Gastroesophageal sphincter (tissue), 3 donors: ENCODE measurements at regions not wholly inside any gene's neighbourhood (a gene's known extent, or its start where the extent isn't known, plus 50 kb on each side); places are given as distances from the start of the nearest gene placed in this dataset.

Source experiments
- EP300 ChIP-seq: sonication (generic); formaldehyde crosslinking; IDR thresholded peaks from one replicate; pipeline ENCODE4 v1.6.1; 2017; ENCODE audit warnings: antibody characterized with exemption, mild to moderate bottlenecking
- POLR2A ChIP-seq, 2 donors: fragments of 450-650 bp; IDR thresholded peaks; one replicate each; pipeline ENCODE4 v1.6.1; 2017; ENCODE audit warnings: antibody characterized with exemption in 2 of 2, mild to moderate bottlenecking in 2 of 2, moderate library complexity in 1 of 2
- POLR2AphosphoS5 ChIP-seq: sonication (generic); formaldehyde crosslinking; IDR thresholded peaks from one replicate; pipeline ENCODE4 v1.6.1; 2017; ENCODE audit warnings: antibody characterized with exemption
- TF ChIP-seq, protein P1 (sequence below), 4 experiments: fragments of 200-600 bp in 2 of 4; fragments of 450-650 bp in 2 of 4; sonication (generic) in 1 of 4; IDR thresholded peaks; one replicate each; pipeline ENCODE4 v1.5.1; 2017 to 2019; ENCODE audit warnings: antibody characterized with exemption in 4 of 4, mild to moderate bottlenecking in 2 of 4, moderate library complexity in 2 of 4

DNA sequence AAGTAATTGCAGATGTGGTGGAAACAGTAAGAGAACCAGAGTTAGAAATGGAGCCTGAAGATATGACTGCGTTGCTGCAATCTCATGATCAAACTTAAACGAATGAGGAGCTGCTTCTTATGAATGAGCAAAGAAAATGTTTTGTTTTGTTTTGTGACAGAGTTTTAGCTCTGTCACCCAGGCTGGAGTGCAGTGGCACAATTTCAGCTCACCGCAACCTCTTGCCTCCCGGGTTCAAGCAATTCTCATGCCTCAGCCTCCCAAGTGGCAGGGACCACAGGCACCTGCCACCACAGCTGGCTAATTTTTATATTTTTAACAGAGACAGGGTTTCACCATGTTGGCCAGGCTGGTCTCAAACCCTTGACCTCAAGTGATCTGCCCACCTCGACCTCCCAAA lies 53.3 kb upstream of the NFASC start:
- TF ChIP-seq, protein P1, sequence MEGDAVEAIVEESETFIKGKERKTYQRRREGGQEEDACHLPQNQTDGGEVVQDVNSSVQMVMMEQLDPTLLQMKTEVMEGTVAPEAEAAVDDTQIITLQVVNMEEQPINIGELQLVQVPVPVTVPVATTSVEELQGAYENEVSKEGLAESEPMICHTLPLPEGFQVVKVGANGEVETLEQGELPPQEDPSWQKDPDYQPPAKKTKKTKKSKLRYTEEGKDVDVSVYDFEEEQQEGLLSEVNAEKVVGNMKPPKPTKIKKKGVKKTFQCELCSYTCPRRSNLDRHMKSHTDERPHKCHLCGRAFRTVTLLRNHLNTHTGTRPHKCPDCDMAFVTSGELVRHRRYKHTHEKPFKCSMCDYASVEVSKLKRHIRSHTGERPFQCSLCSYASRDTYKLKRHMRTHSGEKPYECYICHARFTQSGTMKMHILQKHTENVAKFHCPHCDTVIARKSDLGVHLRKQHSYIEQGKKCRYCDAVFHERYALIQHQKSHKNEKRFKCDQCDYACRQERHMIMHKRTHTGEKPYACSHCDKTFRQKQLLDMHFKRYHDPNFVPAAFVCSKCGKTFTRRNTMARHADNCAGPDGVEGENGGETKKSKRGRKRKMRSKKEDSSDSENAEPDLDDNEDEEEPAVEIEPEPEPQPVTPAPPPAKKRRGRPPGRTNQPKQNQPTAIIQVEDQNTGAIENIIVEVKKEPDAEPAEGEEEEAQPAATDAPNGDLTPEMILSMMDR (IDR thresholded peaks at IDR 0.05) = no peak
- no peak for TF ChIP-seq POLR2A (IDR thresholded peaks at IDR 0.05)
- no peak for TF ChIP-seq POLR2AphosphoS5
- no peak for TF ChIP-seq EP300
